H1 (cell line): ENCODE measurements at regions not wholly inside any gene's neighbourhood (a gene's known extent, or its start where the extent isn't known, plus 50 kb on each side); places are given as distances from the start of the nearest gene placed in this dataset.

Experiments used
- EP300 ChIP-seq, 2 experiments: IDR thresholded peaks; 1 replicate in 1 of 2; 2 replicates in 1 of 2; pipeline ENCODE4 v1.6.1; 2011 to 2012; ENCODE audit warnings: low read depth in 2 of 2, low read length in 2 of 2, mild to moderate bottlenecking in 2 of 2, borderline replicate concordance in 1 of 2, inconsistent platforms in 1 of 2, moderate library complexity in 1 of 2
- EZH2 ChIP-seq: fragments of 200-600 bp; sonication (generic); IDR thresholded peaks from 2 replicates; pipeline ENCODE4 v1.7.1; 2012; ENCODE audit warnings: low read depth, mild to moderate bottlenecking, moderate library complexity, low read length, inconsistent platforms; ENCODE audit not compliant: severe bottlenecking
- HDAC2 ChIP-seq, 2 experiments: fragments of 300-600 bp in 1 of 2; sonication (generic) in 1 of 2; IDR thresholded peaks; 2 replicates each; pipeline ENCODE4 v1.6.1; 2011 to 2012; ENCODE audit warnings: low read depth in 2 of 2, low read length in 2 of 2, mild to moderate bottlenecking in 2 of 2, moderate library complexity in 2 of 2, borderline replicate concordance in 1 of 2, inconsistent platforms in 1 of 2
- KDM4A ChIP-seq: IDR thresholded peaks from one replicate; pipeline ENCODE4 v1.7.1; 2012; ENCODE audit warnings: low read depth, mild to moderate bottlenecking, moderate library complexity, low read length, inconsistent platforms; ENCODE audit not compliant: severe bottlenecking
- NRF1 ChIP-seq: IDR thresholded peaks from 2 replicates; pipeline ENCODE4 v1.6.1; 2011; ENCODE audit warnings: mild to moderate bottlenecking, low read depth, low read length, improper control_type of control experiment
- TCF12 ChIP-seq: IDR thresholded peaks from 2 replicates; pipeline ENCODE4 v1.6.1; 2011; ENCODE audit warnings: low read depth, mild to moderate bottlenecking, low read length

DNA sequence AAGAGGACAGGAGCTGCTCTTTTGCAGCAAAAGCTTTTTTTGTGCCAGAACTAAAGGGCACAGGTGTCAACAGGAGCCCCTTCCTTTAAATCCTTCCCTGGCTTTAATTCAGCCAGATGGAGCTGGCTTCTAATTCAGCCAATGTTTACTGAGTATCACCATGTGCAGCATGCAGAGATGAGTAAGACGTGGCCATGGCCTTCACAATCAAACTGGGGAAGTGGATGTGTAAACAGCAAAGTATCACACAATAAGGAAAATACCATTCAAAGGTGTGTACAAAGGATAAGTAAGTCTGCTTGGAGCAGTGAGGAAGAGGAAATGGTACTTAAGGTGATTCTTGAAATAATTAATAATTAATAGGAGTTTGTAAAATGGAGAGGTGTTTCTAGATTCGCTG lies 243.4 kb downstream of the NXPE2 start (continued):
- TF ChIP-seq NRF1 (no peak), HDAC2 (IDR thresholded peaks at IDR 0.05; ENCODE audit: borderline replicate concordance in 1 of 2, low read depth in 2 of 2, low read length in 2 of 2) (no peak), EZH2 (no peak), KDM4A (no peak), EP300 (IDR thresholded peaks at IDR 0.05; ENCODE audit: borderline replicate concordance in 1 of 2, low read depth in 2 of 2, low read length in 2 of 2) (no peak), TCF12 (no peak)
- TF ChIP-seq, all 59 proteins: peak for 0
